H9 (cell line): ENCODE measurements at regions not wholly inside any gene's neighbourhood (a gene's known extent, or its start where the extent isn't known, plus 50 kb on each side); places are given as distances from the start of the nearest gene placed in this dataset.

Source experiments
- DNase-seq: peaks from one replicate; pipeline ENCODE4 v3.0.0-alpha.2; 2017
- H2AFZ ChIP-seq: one replicate; pipeline ENCODE4 v1.6.1; 2013; ENCODE audit warnings: mild to moderate bottlenecking, low read length, control low read depth, moderate library complexity
- H2AK5ac ChIP-seq: 2 replicates; pipeline ENCODE4 v1.6.1; 2013; ENCODE audit warnings: low read length, control low read depth, mixed read lengths; ENCODE audit not compliant: insufficient read length
- H2BK120ac ChIP-seq: one replicate; pipeline ENCODE4 v1.6.1; 2013; ENCODE audit warnings: low read depth, mild to moderate bottlenecking, low read length, control low read depth, inconsistent platforms; ENCODE audit not compliant: poor library complexity, severe bottlenecking
- H2BK12ac ChIP-seq: 2 replicates; pipeline ENCODE4 v1.6.1; 2013; ENCODE audit warnings: low read length, control low read depth, mixed read lengths, low read depth; ENCODE audit not compliant: insufficient read length
- H2BK15ac ChIP-seq: 2 replicates; pipeline ENCODE4 v1.6.1; 2013; ENCODE audit warnings: low read depth, low read length, control low read depth
- H2BK20ac ChIP-seq: one replicate; pipeline ENCODE4 v1.6.1; 2013; ENCODE audit warnings: low read depth, mild to moderate bottlenecking, low read length, control low read depth, inconsistent platforms; ENCODE audit not compliant: poor library complexity, severe bottlenecking
- H2BK5ac ChIP-seq: 2 replicates; pipeline ENCODE4 v1.6.1; 2013; ENCODE audit warnings: low read length, control low read depth, mixed read lengths; ENCODE audit not compliant: insufficient read length
- H3K14ac ChIP-seq: 2 replicates; pipeline ENCODE4 v1.6.1; 2013; ENCODE audit warnings: low read length, control low read depth; ENCODE audit not compliant: insufficient read depth
- H3K18ac ChIP-seq: 2 replicates; pipeline ENCODE4 v1.6.1; 2013; ENCODE audit warnings: low read depth, mild to moderate bottlenecking, mixed read lengths, low read length, control low read depth; ENCODE audit not compliant: insufficient read length
- H3K23ac ChIP-seq: 2 replicates; pipeline ENCODE4 v1.6.1; 2013; ENCODE audit warnings: low read length, control low read depth, mixed read lengths, low read depth; ENCODE audit not compliant: insufficient read length
- H3K23me2 ChIP-seq: 2 replicates; pipeline ENCODE4 v1.6.1; 2013; ENCODE audit warnings: low read depth, mild to moderate bottlenecking, mixed read lengths, low read length, control low read depth; ENCODE audit not compliant: insufficient read length, poor library complexity, severe bottlenecking
- H3K27ac ChIP-seq: 2 replicates; pipeline ENCODE4 v1.5.1; 2013; ENCODE audit warnings: low read length, control low read depth, mixed read lengths, low read depth; ENCODE audit not compliant: insufficient read length
- H3K27me3 ChIP-seq: 2 replicates; pipeline ENCODE4 v1.6.1; 2013; ENCODE audit warnings: low read length, control low read depth, inconsistent platforms; ENCODE audit not compliant: insufficient read depth
- H3K4ac ChIP-seq: 2 replicates; pipeline ENCODE4 v1.6.1; 2013; ENCODE audit warnings: low read depth, mild to moderate bottlenecking, control low read depth, inconsistent platforms, low read length, moderate library complexity
- H3K4me1 ChIP-seq: 2 replicates; pipeline ENCODE4 v1.6.1; 2013; ENCODE audit warnings: low read length, control low read depth, inconsistent platforms; ENCODE audit not compliant: insufficient read depth
- H3K4me2 ChIP-seq: 2 replicates; pipeline ENCODE4 v1.6.1; 2013; ENCODE audit warnings: low read length, control low read depth, mixed read lengths; ENCODE audit not compliant: insufficient read length, insufficient read depth
- H3K56ac ChIP-seq: 2 replicates; pipeline ENCODE4 v1.6.1; 2013; ENCODE audit warnings: low read depth, mild to moderate bottlenecking, mixed read lengths, low read length, control low read depth; ENCODE audit not compliant: insufficient read length
- H3K79me1 ChIP-seq: 2 replicates; pipeline ENCODE4 v1.6.1; 2013; ENCODE audit warnings: low read depth, mild to moderate bottlenecking, moderate library complexity, low read length, control low read depth, inconsistent platforms; ENCODE audit not compliant: insufficient read depth, poor library complexity, severe bottlenecking
- H3K79me2 ChIP-seq: 2 replicates; pipeline ENCODE4 v1.6.1; 2013; ENCODE audit warnings: low read length, control low read depth, inconsistent platforms; ENCODE audit not compliant: insufficient read depth
- H3K9ac ChIP-seq: 2 replicates; pipeline ENCODE4 v1.6.1; 2013; ENCODE audit warnings: low read length, control low read depth, mixed read lengths; ENCODE audit not compliant: insufficient read length; ENCODE audit errors: extremely low read depth
- H3K9me3 ChIP-seq: one replicate; pipeline ENCODE4 v1.6.1; 2013; ENCODE audit warnings: low read depth, low read length, inconsistent platforms; ENCODE audit not compliant: control insufficient read depth
- H3T11ph ChIP-seq: one replicate; pipeline ENCODE4 v1.6.1; 2013; ENCODE audit warnings: mild to moderate bottlenecking, low read length, control low read depth, inconsistent platforms
- H4K20me1 ChIP-seq: one replicate; pipeline ENCODE4 v1.6.1; 2013; ENCODE audit not compliant: control insufficient read depth, insufficient read length, insufficient read depth
- H4K5ac ChIP-seq: 2 replicates; pipeline ENCODE4 v1.6.1; 2013; ENCODE audit warnings: low read depth, mild to moderate bottlenecking, mixed read lengths, low read length, control low read depth; ENCODE audit not compliant: insufficient read length
- H4K8ac ChIP-seq: replicated peaks from 2 replicates; pipeline ENCODE4 v1.6.1; 2013; ENCODE audit warnings: low read length, control low read depth, mixed read lengths, low read depth; ENCODE audit not compliant: insufficient read length
- H4K91ac ChIP-seq: 2 replicates; pipeline ENCODE4 v1.6.1; 2013; ENCODE audit warnings: low read depth, mild to moderate bottlenecking, moderate library complexity, mixed read lengths, low read length, control low read depth; ENCODE audit not compliant: insufficient read length
- H3K27ac Mint-ChIP-seq, 3 experiments: 2 replicates in 2 of 3; 3 replicates in 1 of 3; pipeline ENCODE4 v1.8.0; 2020 to 2021; ENCODE audit warnings: mixed read lengths in 3 of 3, mild to moderate bottlenecking in 1 of 3, moderate library complexity in 1 of 3
- H3K27me3 Mint-ChIP-seq: 2 replicates; pipeline ENCODE4 v1.8.0; 2021; ENCODE audit warnings: low read depth, mild to moderate bottlenecking, moderate library complexity, mixed read lengths
- H3K36me3 Mint-ChIP-seq, 3 experiments: 2 replicates in 2 of 3; 3 replicates in 1 of 3; pipeline ENCODE4 v1.8.0; 2020 to 2021; ENCODE audit warnings: low read depth in 3 of 3, mixed read lengths in 3 of 3; ENCODE audit not compliant: insufficient read depth in 1 of 3
- H3K4me1 Mint-ChIP-seq, 2 experiments: 2 replicates each; pipeline ENCODE4 v1.8.0; 2020; ENCODE audit warnings: mixed read lengths in 2 of 2
- H3K4me3 Mint-ChIP-seq, 2 experiments: 2 replicates in 1 of 2; 3 replicates in 1 of 2; pipeline ENCODE4 v1.8.0; 2020 to 2021; ENCODE audit warnings: mild to moderate bottlenecking in 2 of 2, mixed read lengths in 2 of 2, moderate library complexity in 1 of 2
- H3K9me3 Mint-ChIP-seq, 2 experiments: 2 replicates in 1 of 2; 3 replicates in 1 of 2; pipeline ENCODE4 v1.8.0; 2020; ENCODE audit warnings: mild to moderate bottlenecking in 2 of 2, mixed read lengths in 2 of 2, moderate library complexity in 1 of 2
- WGBS: extraction: QIAGEN DNeasy Blood & Tissue Kit; methylation state at CpG from one replicate; pipeline ENCODE4 v1.1.7; 2013; ENCODE audit warnings: missing lambda C conversion rate, low lambda C conversion rate, mixed read lengths; ENCODE audit not compliant: insufficient read length; ENCODE audit errors: extremely low coverage; 5-methylcytosine and 5-hydroxymethylcytosine counted together
- TF ChIP-seq, protein P1 (sequence below): fragments of 200-600 bp; sonication (generic); conservative IDR thresholded peaks from 3 replicates; pipeline ENCODE4 v1.8.0; 2021; ENCODE audit warnings: antibody characterized with exemption, mild to moderate bottlenecking

DNA sequence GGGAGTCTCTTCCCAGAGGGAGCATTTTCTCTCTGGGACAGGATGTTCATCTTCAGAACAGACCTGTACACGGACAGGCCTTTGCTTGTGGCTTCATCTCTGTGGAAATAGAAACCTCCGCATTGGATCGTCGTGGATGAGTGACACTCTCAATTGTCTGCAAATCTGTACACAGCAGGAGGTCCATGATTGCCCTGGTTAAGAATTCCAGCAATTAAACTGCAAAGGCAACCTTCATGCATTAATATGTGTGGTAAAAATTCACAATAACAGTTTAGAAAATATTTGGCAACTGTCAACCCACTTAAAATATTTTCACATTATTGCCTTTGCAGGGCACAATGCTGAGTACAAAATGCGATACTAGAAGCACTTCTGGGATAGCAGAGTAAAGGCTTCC is 149.8 kb upstream of the SFSWAP start:
- H3K79me1 ChIP-seq = no peaks in the 10 kb centered on the region

More for the DNA sequence above, 149.8 kb upstream of the SFSWAP start:
- Histone ChIP-seq H3K27me3 (no peaks in the 10 kb centered on the region), H3K14ac (no peak overlapping the region), H3K27ac (no peak overlapping the region), H2AFZ (no peak overlapping the region), H4K91ac (no peak overlapping the region), H4K5ac (no peak overlapping the region), H2BK12ac (no peak overlapping the region), H3T11ph (no peak overlapping the region), H3K4ac (no peak overlapping the region), H2BK15ac (no peak overlapping the region), H2BK120ac (no peak overlapping the region), H3K56ac (no peak overlapping the region), H3K18ac (no peak overlapping the region), H4K20me1 (no peaks in the 10 kb centered on the region), H3K9me3 (no peaks in the 10 kb centered on the region), H2AK5ac (no peak overlapping the region), H3K23me2 (no peaks in the 10 kb centered on the region), H3K4me2 (no peak overlapping the region), H2BK20ac (no peak overlapping the region), H3K4me1 (no peaks in the 10 kb centered on the region), H3K79me2 (no peaks in the 10 kb centered on the region), H2BK5ac (no peak overlapping the region), H4K8ac (no peak overlapping the region), H3K9ac (no peak overlapping the region), H3K23ac (no peak overlapping the region)
- Mint-ChIP-seq H3K27me3 (no peaks in the 10 kb centered on the region; the same call in 1 of the 2 replicates), H3K9me3 (no peaks in the 10 kb centered on the region), H3K27ac (no peak overlapping the region), H3K4me3 (no peak overlapping the region), H3K4me1 (peaks cover 5 to 16% of the 10 kb centered on the region in 2 experiments), H3K36me3 (no peaks in the 10 kb centered on the region; a peak in 1 of 7 replicates)
- no CpG with 5 or more reads among the region's 5 CpGs for WGBS
- TF ChIP-seq, protein P1, sequence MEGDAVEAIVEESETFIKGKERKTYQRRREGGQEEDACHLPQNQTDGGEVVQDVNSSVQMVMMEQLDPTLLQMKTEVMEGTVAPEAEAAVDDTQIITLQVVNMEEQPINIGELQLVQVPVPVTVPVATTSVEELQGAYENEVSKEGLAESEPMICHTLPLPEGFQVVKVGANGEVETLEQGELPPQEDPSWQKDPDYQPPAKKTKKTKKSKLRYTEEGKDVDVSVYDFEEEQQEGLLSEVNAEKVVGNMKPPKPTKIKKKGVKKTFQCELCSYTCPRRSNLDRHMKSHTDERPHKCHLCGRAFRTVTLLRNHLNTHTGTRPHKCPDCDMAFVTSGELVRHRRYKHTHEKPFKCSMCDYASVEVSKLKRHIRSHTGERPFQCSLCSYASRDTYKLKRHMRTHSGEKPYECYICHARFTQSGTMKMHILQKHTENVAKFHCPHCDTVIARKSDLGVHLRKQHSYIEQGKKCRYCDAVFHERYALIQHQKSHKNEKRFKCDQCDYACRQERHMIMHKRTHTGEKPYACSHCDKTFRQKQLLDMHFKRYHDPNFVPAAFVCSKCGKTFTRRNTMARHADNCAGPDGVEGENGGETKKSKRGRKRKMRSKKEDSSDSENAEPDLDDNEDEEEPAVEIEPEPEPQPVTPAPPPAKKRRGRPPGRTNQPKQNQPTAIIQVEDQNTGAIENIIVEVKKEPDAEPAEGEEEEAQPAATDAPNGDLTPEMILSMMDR = no peak
- no peak for DNase-seq
